Liver (tissue), 1 donor: ENCODE measurements at regions not wholly inside any gene's neighbourhood (a gene's known extent, or its start where the extent isn't known, plus 50 kb on each side); places are given as distances from the start of the nearest gene placed in this dataset.

Experiments used
- MAX ChIP-seq: IDR thresholded peaks from 2 replicates; pipeline ENCODE4 v1.6.1; 2016; ENCODE audit warnings: antibody characterized with exemption
- TF ChIP-seq, protein P1 (sequence below): IDR thresholded peaks from 2 replicates; pipeline ENCODE4 v1.6.1; 2016; ENCODE audit warnings: antibody characterized with exemption, mild to moderate bottlenecking

DNA sequence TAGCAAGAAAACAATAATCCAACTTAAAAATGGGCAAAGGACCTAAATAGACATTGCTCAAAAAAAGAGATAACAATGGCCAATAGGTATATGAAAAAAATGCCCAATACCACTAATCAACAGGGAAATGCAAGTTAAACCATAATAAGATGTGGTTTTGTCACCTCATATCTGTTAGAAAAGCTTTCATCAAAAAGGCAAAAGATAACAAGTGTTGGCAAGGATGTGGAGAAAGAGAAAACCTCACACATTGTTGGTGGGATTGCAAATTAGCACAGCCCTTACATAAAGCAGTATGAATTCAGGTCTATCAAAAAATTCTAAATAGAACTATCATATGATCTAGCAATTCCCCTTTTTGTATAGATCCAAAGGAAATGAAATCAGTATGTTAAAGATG lies 387.2 kb upstream of the DUSP10 start:
- TF ChIP-seq, protein P1, sequence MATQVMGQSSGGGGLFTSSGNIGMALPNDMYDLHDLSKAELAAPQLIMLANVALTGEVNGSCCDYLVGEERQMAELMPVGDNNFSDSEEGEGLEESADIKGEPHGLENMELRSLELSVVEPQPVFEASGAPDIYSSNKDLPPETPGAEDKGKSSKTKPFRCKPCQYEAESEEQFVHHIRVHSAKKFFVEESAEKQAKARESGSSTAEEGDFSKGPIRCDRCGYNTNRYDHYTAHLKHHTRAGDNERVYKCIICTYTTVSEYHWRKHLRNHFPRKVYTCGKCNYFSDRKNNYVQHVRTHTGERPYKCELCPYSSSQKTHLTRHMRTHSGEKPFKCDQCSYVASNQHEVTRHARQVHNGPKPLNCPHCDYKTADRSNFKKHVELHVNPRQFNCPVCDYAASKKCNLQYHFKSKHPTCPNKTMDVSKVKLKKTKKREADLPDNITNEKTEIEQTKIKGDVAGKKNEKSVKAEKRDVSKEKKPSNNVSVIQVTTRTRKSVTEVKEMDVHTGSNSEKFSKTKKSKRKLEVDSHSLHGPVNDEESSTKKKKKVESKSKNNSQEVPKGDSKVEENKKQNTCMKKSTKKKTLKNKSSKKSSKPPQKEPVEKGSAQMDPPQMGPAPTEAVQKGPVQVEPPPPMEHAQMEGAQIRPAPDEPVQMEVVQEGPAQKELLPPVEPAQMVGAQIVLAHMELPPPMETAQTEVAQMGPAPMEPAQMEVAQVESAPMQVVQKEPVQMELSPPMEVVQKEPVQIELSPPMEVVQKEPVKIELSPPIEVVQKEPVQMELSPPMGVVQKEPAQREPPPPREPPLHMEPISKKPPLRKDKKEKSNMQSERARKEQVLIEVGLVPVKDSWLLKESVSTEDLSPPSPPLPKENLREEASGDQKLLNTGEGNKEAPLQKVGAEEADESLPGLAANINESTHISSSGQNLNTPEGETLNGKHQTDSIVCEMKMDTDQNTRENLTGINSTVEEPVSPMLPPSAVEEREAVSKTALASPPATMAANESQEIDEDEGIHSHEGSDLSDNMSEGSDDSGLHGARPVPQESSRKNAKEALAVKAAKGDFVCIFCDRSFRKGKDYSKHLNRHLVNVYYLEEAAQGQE: no peak
- TF ChIP-seq MAX: no peak
